MCF 10A (cell line): ENCODE measurements at regions not wholly inside any gene's neighbourhood (a gene's known extent, or its start where the extent isn't known, plus 50 kb on each side); places are given as distances from the start of the nearest gene placed in this dataset.
"Not testable (repeated sequence)": the region's sequence is repeated elsewhere in the genome, so short reads cannot be mapped to it uniquely, and the experiment has no call there.

Experiments
- BruUV-seq: library from RNA; stranded (reverse); fragments of 400-500 nt; replicated peaks from 2 replicates; lab custom pipeline; 2021; lab: Mats Ljungman, UMichigan
- CTCF ChIA-PET: fragments of 300-600 bp; sonication (Branson Sonifier 250); formaldehyde crosslinking; extraction: SDS; loops from one replicate; lab custom pipeline; 2021; ENCODE audit warnings: antibody characterized with exemption, inconsistent platforms; lab: Yijun Ruan, JAX
- POLR2A ChIA-PET: fragments of 300-600, 350-650 bp; sonication (Branson Sonifier 250); formaldehyde crosslinking; extraction: SDS; loops from one replicate; lab custom pipeline; 2020; ENCODE audit warnings: antibody characterized with exemption, inconsistent platforms; lab: Yijun Ruan, JAX
- DNase-seq: peaks from one replicate; pipeline ENCODE4 v3.0.0-alpha.2; 2018; ENCODE audit not compliant: unreplicated experiment
- H3K27ac Mint-ChIP-seq: one replicate; pipeline ENCODE4 v1.8.0; 2022; ENCODE audit warnings: mild to moderate bottlenecking, low read depth, mixed read lengths; ENCODE audit not compliant: unreplicated experiment
- H3K27me3 Mint-ChIP-seq: one replicate; pipeline ENCODE4 v1.8.0; 2022; ENCODE audit warnings: mixed read lengths; ENCODE audit not compliant: insufficient read depth, unreplicated experiment
- H3K36me3 Mint-ChIP-seq: one replicate; pipeline ENCODE4 v1.8.0; 2022; ENCODE audit warnings: mild to moderate bottlenecking, moderate library complexity, mixed read lengths; ENCODE audit not compliant: insufficient read depth, unreplicated experiment
- H3K4me1 Mint-ChIP-seq: one replicate; pipeline ENCODE4 v1.8.0; 2022; ENCODE audit warnings: mixed read lengths; ENCODE audit not compliant: insufficient read depth, unreplicated experiment
- H3K4me3 Mint-ChIP-seq: one replicate; pipeline ENCODE4 v1.8.0; 2022; ENCODE audit warnings: mild to moderate bottlenecking, moderate library complexity, mixed read lengths; ENCODE audit not compliant: unreplicated experiment
- H3K9me3 Mint-ChIP-seq: one replicate; pipeline ENCODE4 v1.8.0; 2022; ENCODE audit warnings: mixed read lengths; ENCODE audit not compliant: unreplicated experiment
- intact Hi-C: fragments of 100-400 bp; cut with micrococcal nuclease; formaldehyde crosslinking; loops from 2 replicates; pipeline ENCODE4 v1.14.1; 2022

GRCh38 chr1:206397501-206397900, 72.8 kb upstream of the IKBKE start:
- peaks cover 11% of the 10 kb centered on the region for H3K4me1 Mint-ChIP-seq

GRCh38 chr1:206398261-206398660, 72.0 kb upstream of the IKBKE start:
- CTCF ChIA-PET, H3K27me3 Mint-ChIP-seq, BruUV-seq, H3K4me3 Mint-ChIP-seq, intact Hi-C loops, DNase-seq, H3K36me3 Mint-ChIP-seq, H3K9me3 Mint-ChIP-seq, POLR2A ChIA-PET, H3K27ac Mint-ChIP-seq: not testable (repeated sequence)
- peaks cover 11% of the 10 kb centered on the region for H3K4me1 Mint-ChIP-seq

More at GRCh38 chr1:206397501-206397900, 72.8 kb upstream of the IKBKE start:
- POLR2A ChIA-PET, BruUV-seq, intact Hi-C loops, H3K4me3 Mint-ChIP-seq, H3K9me3 Mint-ChIP-seq, H3K36me3 Mint-ChIP-seq, DNase-seq, H3K27me3 Mint-ChIP-seq, H3K27ac Mint-ChIP-seq: not testable (repeated sequence)
- CTCF ChIA-PET: interaction anchor here (0.6 kb wide), 1 partner anchor 395 kb away, joined by 3 read pairs; no protein-coding TSS in a partner anchor

DNA sequence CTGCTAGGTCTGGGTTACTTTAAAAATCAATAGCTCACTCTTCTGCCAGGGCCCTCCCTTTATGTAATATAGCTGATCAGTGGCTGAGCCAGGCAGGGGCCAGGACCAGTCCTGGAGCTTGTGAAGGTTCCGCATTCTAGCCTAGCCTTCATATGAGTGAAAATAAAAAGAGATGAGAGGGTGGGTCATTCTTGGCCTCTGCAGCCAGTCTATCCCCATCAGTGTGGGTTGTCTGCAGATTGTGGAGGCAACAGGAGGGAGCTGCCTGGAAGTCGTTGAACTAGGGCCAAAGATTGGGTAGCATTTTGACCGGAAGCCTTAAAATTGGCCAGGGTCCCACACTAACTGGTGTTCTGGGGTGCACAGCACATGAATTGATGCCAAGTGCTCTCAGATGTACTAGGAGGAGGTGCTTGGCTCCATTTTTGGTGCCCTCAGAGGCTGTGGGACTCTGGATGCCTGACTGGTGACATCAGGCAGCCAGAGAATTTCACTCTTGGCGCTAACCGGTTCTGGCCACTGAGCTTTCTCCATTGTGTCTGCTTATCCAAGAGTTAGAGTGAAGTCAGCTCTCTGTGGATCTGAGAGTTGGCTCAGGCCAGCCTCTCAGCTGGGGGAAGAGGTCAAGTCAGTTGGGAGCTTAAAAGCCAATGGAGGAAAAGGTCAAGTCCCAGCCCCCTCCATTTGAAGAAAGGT, 66.5 kb upstream of the IKBKE start:
- H3K9me3 Mint-ChIP-seq, BruUV-seq, CTCF ChIA-PET, DNase-seq, H3K27me3 Mint-ChIP-seq, H3K27ac Mint-ChIP-seq, H3K36me3 Mint-ChIP-seq, POLR2A ChIA-PET, H3K4me3 Mint-ChIP-seq, H3K4me1 Mint-ChIP-seq, intact Hi-C loops: not testable (repeated sequence)

- H3K4me3 Mint-ChIP-seq, POLR2A ChIA-PET, intact Hi-C loops, H3K27ac Mint-ChIP-seq, H3K4me1 Mint-ChIP-seq, DNase-seq, H3K9me3 Mint-ChIP-seq, CTCF ChIA-PET, H3K36me3 Mint-ChIP-seq, BruUV-seq, H3K27me3 Mint-ChIP-seq: not testable (repeated sequence)
Measured at GRCh38 chr1:206404309-206405027, 65.8 kb upstream of the IKBKE start.

DNA sequence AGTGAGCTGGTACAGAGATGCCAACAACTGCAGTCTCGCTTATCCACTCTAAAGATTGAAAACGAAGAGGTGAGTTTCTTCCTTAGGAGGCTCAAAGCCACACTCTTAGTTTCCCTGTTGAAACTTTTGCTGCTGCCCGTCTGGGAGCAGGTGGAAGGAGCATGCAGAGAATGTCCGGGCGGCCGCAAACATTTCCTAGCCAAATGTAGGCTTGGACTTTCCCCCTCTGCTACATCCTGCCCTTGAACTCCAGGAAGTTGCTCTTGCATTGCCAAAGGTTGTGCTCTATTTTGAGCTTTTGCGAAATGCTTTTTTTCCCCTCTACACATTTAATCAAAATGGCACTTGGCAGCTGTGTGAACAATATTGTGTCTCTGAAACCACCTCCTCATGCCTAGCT, 65.0 kb upstream of the IKBKE start:
- intact Hi-C loops, H3K9me3 Mint-ChIP-seq, DNase-seq, H3K36me3 Mint-ChIP-seq, CTCF ChIA-PET, H3K27me3 Mint-ChIP-seq, POLR2A ChIA-PET, H3K27ac Mint-ChIP-seq, H3K4me1 Mint-ChIP-seq, BruUV-seq, H3K4me3 Mint-ChIP-seq: not testable (repeated sequence)

GRCh38 chr1:206408371-206409288, 61.6 kb upstream of the IKBKE start:
- DNase-seq, H3K4me1 Mint-ChIP-seq, POLR2A ChIA-PET, H3K36me3 Mint-ChIP-seq, H3K27me3 Mint-ChIP-seq, H3K9me3 Mint-ChIP-seq, BruUV-seq, H3K4me3 Mint-ChIP-seq, CTCF ChIA-PET, intact Hi-C loops, H3K27ac Mint-ChIP-seq: not testable (repeated sequence)
